ENCODE measurements at regions not wholly inside any gene's neighbourhood (a gene's known extent, or its start where the extent isn't known, plus 50 kb on each side); places are given as distances from the start of the nearest gene placed in this dataset.

GRCh38 chr5:159844267-159845121, 71.8 kb upstream of the ADRA1B start:
- H3K27ac Mint-ChIP-seq: no peak overlapping the region
- no peaks in the 10 kb centered on the region for H3K4me1 Mint-ChIP-seq
- H3K36me3 Mint-ChIP-seq: no peaks in the 10 kb centered on the region
- no peaks in the 10 kb centered on the region for H3K9me3 Mint-ChIP-seq
- peaks cover 4% of the 10 kb centered on the region for H3K27me3 Mint-ChIP-seq
- no peak overlapping the region for H3K4me3 Mint-ChIP-seq

GRCh38 chr5:159849437-159850083, 66.7 kb upstream of the ADRA1B start:
- Mint-ChIP-seq H3K4me3 (no peak overlapping the region), H3K27me3 (peaks cover 4% of the 10 kb centered on the region), H3K9me3 (no peaks in the 10 kb centered on the region), H3K4me1 (no peaks in the 10 kb centered on the region), H3K27ac (no peak overlapping the region), H3K36me3 (no peaks in the 10 kb centered on the region)

GRCh38 chr5:159850160-159850559, 66.1 kb upstream of the ADRA1B start:
- no peak overlapping the region for H3K27ac Mint-ChIP-seq
- no peaks in the 10 kb centered on the region for H3K4me1 Mint-ChIP-seq

GRCh38 chr5:159851053-159851452, 65.2 kb upstream of the ADRA1B start:
- Mint-ChIP-seq H3K27me3 (peaks cover 4% of the 10 kb centered on the region), H3K4me1 (no peaks in the 10 kb centered on the region), H3K36me3 (no peaks in the 10 kb centered on the region), H3K27ac (no peak overlapping the region), H3K9me3 (no peaks in the 10 kb centered on the region), H3K4me3 (no peak overlapping the region)

More at GRCh38 chr5:159850160-159850559, 66.1 kb upstream of the ADRA1B start:
- Mint-ChIP-seq H3K27me3 (peaks cover 4% of the 10 kb centered on the region), H3K9me3 (no peaks in the 10 kb centered on the region), H3K36me3 (no peaks in the 10 kb centered on the region), H3K4me3 (no peak overlapping the region)

- peaks cover 1% of the 10 kb centered on the region for H3K27me3 Mint-ChIP-seq
Observed at GRCh38 chr5:159854916-159855315, 61.4 kb upstream of the ADRA1B start.

GRCh38 chr5:159855476-159856191, 60.6 kb upstream of the ADRA1B start:
- Mint-ChIP-seq H3K4me3 (no peak overlapping the region), H3K4me1 (no peaks in the 10 kb centered on the region), H3K9me3 (no peaks in the 10 kb centered on the region), H3K27ac (no peak overlapping the region), H3K27me3 (no peaks in the 10 kb centered on the region), H3K36me3 (no peaks in the 10 kb centered on the region)

More at GRCh38 chr5:159854916-159855315, 61.4 kb upstream of the ADRA1B start:
- Mint-ChIP-seq H3K36me3 (no peaks in the 10 kb centered on the region), H3K4me1 (no peaks in the 10 kb centered on the region), H3K4me3 (no peak overlapping the region), H3K27ac (no peak overlapping the region), H3K9me3 (no peaks in the 10 kb centered on the region)

GRCh38 chr5:159858871-159859270, 57.4 kb upstream of the ADRA1B start:
- H3K4me1 Mint-ChIP-seq: no peaks in the 10 kb centered on the region
- no peak overlapping the region for H3K27ac Mint-ChIP-seq
- no peaks in the 10 kb centered on the region for H3K36me3 Mint-ChIP-seq
- H3K9me3 Mint-ChIP-seq: no peaks in the 10 kb centered on the region
- H3K4me3 Mint-ChIP-seq: no peak overlapping the region
- H3K27me3 Mint-ChIP-seq: no peaks in the 10 kb centered on the region

GRCh38 chr5:159861086-159861485, 55.2 kb upstream of the ADRA1B start:
- Mint-ChIP-seq H3K4me3 (no peak overlapping the region), H3K27ac (no peak overlapping the region), H3K27me3 (peaks cover 9% of the 10 kb centered on the region), H3K9me3 (no peaks in the 10 kb centered on the region), H3K4me1 (no peaks in the 10 kb centered on the region), H3K36me3 (no peaks in the 10 kb centered on the region)

GRCh38 chr5:159864885-159865691, 51.2 kb upstream of the ADRA1B start:
- Mint-ChIP-seq H3K27me3 (peaks cover 16% of the 10 kb centered on the region), H3K27ac (no peak overlapping the region), H3K4me3 (no peak overlapping the region), H3K4me1 (no peaks in the 10 kb centered on the region), H3K9me3 (no peaks in the 10 kb centered on the region), H3K36me3 (no peaks in the 10 kb centered on the region)

GRCh38 chr5:159866093-159866492, 50.2 kb upstream of the ADRA1B start:
- Mint-ChIP-seq H3K27ac (no peak overlapping the region), H3K27me3 (peaks cover 16% of the 10 kb centered on the region), H3K4me3 (no peak overlapping the region), H3K36me3 (no peaks in the 10 kb centered on the region), H3K4me1 (no peaks in the 10 kb centered on the region), H3K9me3 (no peaks in the 10 kb centered on the region)
